ENCODE measurements at regions not wholly inside any gene's neighbourhood (a gene's known extent, or its start where the extent isn't known, plus 50 kb on each side); places are given as distances from the start of the nearest gene placed in this dataset.

DNA sequence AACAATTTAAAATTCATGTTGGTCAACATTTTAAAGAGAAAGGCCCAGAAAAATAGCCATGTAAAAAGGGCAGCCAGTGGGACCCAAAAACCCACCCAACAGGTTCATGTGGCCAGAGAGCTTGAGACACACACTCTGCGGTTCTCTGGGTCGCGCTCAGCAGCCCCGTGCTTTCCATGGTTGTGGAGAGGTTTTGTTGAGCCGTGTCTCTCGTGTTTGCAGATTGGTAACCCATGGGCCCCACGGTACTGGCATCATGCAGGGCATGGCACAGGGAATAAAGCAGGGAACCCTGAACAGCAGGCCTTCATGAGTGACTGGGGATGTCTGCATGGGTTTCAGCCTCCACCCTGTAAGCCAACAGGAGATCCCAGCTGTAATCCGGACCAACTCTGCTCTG lies 127.7 kb upstream of the CST7 start:
- H3K9me3 Mint-ChIP-seq: no peaks in the 10 kb centered on the region
- no peak overlapping the region for H2AFZ ChIP-seq (replicated peaks)
- no peaks in the 10 kb centered on the region for H3K79me2 ChIP-seq (ENCODE audit: low read depth)
- no peaks in the 10 kb centered on the region for H3K36me3 Mint-ChIP-seq
- H3K9ac ChIP-seq: no peak overlapping the region
- no peak overlapping the region for H3K4me3 Mint-ChIP-seq
- DNase-seq (ENCODE audit: low spot score): no peak
- H3K4me3 ChIP-seq: no peak overlapping the region
- no peak overlapping the region for H3K4me2 ChIP-seq
- H3K4me1 Mint-ChIP-seq: no peaks in the 10 kb centered on the region
- no peaks in the 10 kb centered on the region for H3K27me3 ChIP-seq
- H4K20me1 ChIP-seq (ENCODE audit: low read depth): no peaks in the 10 kb centered on the region
- no peaks in the 10 kb centered on the region for H3F3A ChIP-seq (ENCODE audit: low read depth)
- H3K27me3 Mint-ChIP-seq (ENCODE audit: insufficient read depth, low read depth): no peaks in the 10 kb centered on the region
- H3K27ac Mint-ChIP-seq: no peak overlapping the region
- no peaks in the 10 kb centered on the region for H3K9me3 ChIP-seq (ENCODE audit: low read depth)
- H3K36me3 ChIP-seq: no peaks in the 10 kb centered on the region
- TF ChIP-seq, protein P1, sequence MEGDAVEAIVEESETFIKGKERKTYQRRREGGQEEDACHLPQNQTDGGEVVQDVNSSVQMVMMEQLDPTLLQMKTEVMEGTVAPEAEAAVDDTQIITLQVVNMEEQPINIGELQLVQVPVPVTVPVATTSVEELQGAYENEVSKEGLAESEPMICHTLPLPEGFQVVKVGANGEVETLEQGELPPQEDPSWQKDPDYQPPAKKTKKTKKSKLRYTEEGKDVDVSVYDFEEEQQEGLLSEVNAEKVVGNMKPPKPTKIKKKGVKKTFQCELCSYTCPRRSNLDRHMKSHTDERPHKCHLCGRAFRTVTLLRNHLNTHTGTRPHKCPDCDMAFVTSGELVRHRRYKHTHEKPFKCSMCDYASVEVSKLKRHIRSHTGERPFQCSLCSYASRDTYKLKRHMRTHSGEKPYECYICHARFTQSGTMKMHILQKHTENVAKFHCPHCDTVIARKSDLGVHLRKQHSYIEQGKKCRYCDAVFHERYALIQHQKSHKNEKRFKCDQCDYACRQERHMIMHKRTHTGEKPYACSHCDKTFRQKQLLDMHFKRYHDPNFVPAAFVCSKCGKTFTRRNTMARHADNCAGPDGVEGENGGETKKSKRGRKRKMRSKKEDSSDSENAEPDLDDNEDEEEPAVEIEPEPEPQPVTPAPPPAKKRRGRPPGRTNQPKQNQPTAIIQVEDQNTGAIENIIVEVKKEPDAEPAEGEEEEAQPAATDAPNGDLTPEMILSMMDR (IDR thresholded peaks at IDR 0.05): no peak
- no peak for TF ChIP-seq EZH2 (IDR thresholded peaks at IDR 0.05)
- no peak overlapping the region for H3K27ac ChIP-seq
- no peaks in the 10 kb centered on the region for H3K4me1 ChIP-seq

DNA sequence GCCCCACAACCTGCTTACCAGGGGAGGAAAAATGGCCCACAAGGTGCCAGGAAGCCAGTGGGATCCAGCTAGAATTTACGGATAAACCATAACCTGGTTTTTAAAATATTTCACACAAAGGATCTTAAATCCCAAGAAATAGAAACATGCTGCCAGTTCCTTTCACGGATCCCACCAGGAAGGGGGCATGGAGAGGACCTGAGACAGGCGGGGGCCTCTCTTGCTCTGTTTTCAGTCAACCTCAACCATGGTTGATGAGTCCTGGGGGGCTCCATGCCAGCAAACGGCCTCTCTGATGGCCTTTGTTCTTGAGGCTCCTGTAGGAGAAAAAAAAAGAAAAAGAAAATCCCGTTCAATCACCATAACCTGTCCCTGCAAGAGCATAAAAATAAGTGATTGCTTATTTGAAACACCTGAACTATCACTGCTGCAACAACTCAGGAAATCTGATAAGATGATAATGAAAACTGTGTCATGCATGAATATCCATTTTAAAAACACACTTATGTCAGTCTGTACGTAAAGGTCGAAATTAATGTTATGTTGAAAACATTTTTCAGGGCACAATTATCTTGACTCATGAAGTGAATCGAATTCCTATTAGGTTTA lies 125.8 kb upstream of the CST7 start:
- no peak overlapping the region for H3K27ac Mint-ChIP-seq
- H3K4me3 Mint-ChIP-seq: no peak overlapping the region
- no peaks in the 10 kb centered on the region for H3K9me3 Mint-ChIP-seq

DNA sequence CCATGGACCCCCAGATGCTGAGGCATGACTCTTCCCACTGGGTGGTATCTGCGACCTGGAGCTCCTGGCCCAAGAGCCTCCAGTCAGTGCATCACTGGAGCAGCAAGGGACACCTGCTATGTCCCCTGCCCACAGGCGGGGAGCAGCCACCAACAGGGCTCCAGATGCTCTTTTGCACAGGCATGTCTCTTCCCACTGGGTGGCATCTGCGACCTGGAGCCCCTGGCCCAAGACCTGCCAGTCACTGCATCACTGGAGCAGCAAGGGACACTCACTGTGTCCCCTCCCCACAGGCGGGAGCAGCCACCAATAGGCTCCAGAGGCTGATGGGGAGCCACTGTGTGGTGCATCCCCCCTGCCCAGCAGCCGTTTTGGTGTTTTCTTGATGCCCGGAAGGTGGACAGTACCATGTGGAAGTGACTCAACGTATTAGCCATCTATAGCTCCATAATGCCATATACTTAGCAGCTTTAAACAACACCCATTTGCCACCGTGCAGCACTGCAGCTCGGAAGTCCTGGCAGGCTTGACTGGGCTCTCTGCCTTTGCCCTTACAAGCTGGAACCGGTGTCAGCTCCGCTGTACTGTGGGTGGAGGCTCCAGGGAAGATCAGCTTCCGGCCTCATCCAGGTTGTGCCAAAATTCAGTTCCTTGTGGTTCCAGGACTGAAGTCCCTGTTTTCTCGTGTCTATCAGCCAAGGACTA lies 124.9 kb upstream of the CST7 start:
- Histone ChIP-seq H2AFZ (replicated peaks) (no peak overlapping the region), H3K27ac (no peak overlapping the region), H3K9me3 (ENCODE audit: low read depth) (no peaks in the 10 kb centered on the region), H3F3A (ENCODE audit: low read depth) (no peaks in the 10 kb centered on the region), H3K4me3 (no peak overlapping the region), H3K9ac (no peak overlapping the region), H3K4me2 (no peak overlapping the region), H3K36me3 (no peaks in the 10 kb centered on the region), H3K79me2 (ENCODE audit: low read depth) (no peaks in the 10 kb centered on the region), H3K27me3 (no peaks in the 10 kb centered on the region), H4K20me1 (ENCODE audit: low read depth) (no peaks in the 10 kb centered on the region), H3K4me1 (no peaks in the 10 kb centered on the region)
- Mint-ChIP-seq H3K9me3 (no peaks in the 10 kb centered on the region), H3K27ac (no peak overlapping the region), H3K27me3 (ENCODE audit: insufficient read depth, low read depth) (peaks cover 3% of the 10 kb centered on the region), H3K36me3 (no peaks in the 10 kb centered on the region), H3K4me3 (no peak overlapping the region), H3K4me1 (no peaks in the 10 kb centered on the region)
- DNase-seq (ENCODE audit: low spot score): no peak
- TF ChIP-seq EZH2 (IDR thresholded peaks at IDR 0.05) (no peak), EZH2phosphoT487 (IDR thresholded peaks at IDR 0.05) (no peak)
- TF ChIP-seq, protein P1 (IDR thresholded peaks at IDR 0.05): no peak

More for the DNA sequence above, 125.8 kb upstream of the CST7 start:
- TF ChIP-seq EZH2phosphoT487 (IDR thresholded peaks at IDR 0.05) (no peak), EZH2 (IDR thresholded peaks at IDR 0.05) (no peak)
- TF ChIP-seq, protein P1 (IDR thresholded peaks at IDR 0.05): no peak
- no peak overlapping the region for H3K9ac ChIP-seq
- H4K20me1 ChIP-seq (ENCODE audit: low read depth): no peaks in the 10 kb centered on the region
- Mint-ChIP-seq H3K4me1 (no peaks in the 10 kb centered on the region), H3K27me3 (ENCODE audit: insufficient read depth, low read depth) (no peaks in the 10 kb centered on the region), H3K36me3 (no peaks in the 10 kb centered on the region)
- H3K79me2 ChIP-seq (ENCODE audit: low read depth): no peaks in the 10 kb centered on the region
- H3K27ac ChIP-seq: no peak overlapping the region
- H3K36me3 ChIP-seq: no peaks in the 10 kb centered on the region
- no peak overlapping the region for H3K4me2 ChIP-seq
- no peaks in the 10 kb centered on the region for H3K9me3 ChIP-seq (ENCODE audit: low read depth)
- no peak overlapping the region for H3K4me3 ChIP-seq
- no peaks in the 10 kb centered on the region for H3K27me3 ChIP-seq
- no peak for DNase-seq (ENCODE audit: low spot score)
- no peaks in the 10 kb centered on the region for H3K4me1 ChIP-seq
- H3F3A ChIP-seq (ENCODE audit: low read depth): no peaks in the 10 kb centered on the region
- H2AFZ ChIP-seq (replicated peaks): no peak overlapping the region

Data from neural progenitor cell (in vitro differentiated cells).